ENCODE measurements at regions not wholly inside any gene's neighbourhood (a gene's known extent, or its start where the extent isn't known, plus 50 kb on each side); places are given as distances from the start of the nearest gene placed in this dataset.

DNA sequence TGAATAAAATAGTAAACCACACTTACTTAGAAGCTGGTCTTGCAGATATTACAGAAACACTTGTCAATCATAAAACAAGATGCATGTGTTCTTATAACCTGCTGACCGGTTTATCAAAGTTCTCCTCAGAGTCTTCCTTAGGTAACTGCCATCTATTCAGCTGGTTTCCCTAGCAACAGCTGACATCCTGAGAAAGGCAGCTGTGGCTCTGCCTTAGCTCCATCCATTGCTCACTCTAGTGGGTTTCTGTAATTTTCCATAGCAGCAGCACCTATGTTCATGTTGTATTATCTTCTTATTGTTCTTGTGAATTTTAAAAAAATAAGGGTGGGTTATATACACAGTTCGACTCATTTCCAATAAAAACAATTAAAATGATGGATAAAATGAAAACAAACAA is 87.8 kb downstream of the RAP2A start:
- no peak for TF ChIP-seq POLR2A (IDR thresholded peaks at IDR 0.05; ENCODE audit: low read length)
- no peak for TF ChIP-seq GATA1 (IDR thresholded peaks at IDR 0.05; ENCODE audit: low read depth, low read length)

Data from erythroblast (primary cell).